AG04449 (cell line): ENCODE measurements at regions not wholly inside any gene's neighbourhood (a gene's known extent, or its start where the extent isn't known, plus 50 kb on each side); places are given as distances from the start of the nearest gene placed in this dataset.

Experiments
- CTCF ChIA-PET: fragments of 350-600 bp; formaldehyde crosslinking; extraction: SDS; loops from one replicate; lab custom pipeline; 2021; ENCODE audit warnings: antibody characterized with exemption; lab: Yijun Ruan, JAX
- POLR2A ChIA-PET: fragments of 400-600, 350-600 bp; formaldehyde crosslinking; extraction: SDS; loops from one replicate; lab custom pipeline; 2020; ENCODE audit warnings: antibody characterized with exemption, inconsistent platforms; lab: Yijun Ruan, JAX
- DNase-seq: peaks from one replicate; pipeline ENCODE4 v3.0.0-alpha.2; 2010; ENCODE audit warnings: low read depth, low spot score
- H3K4me3 ChIP-seq: 2 replicates; pipeline ENCODE4 v1.5.1; 2011; ENCODE audit warnings: low read depth, mild to moderate bottlenecking, control low read depth, low read length
- CTCF ChIP-seq: IDR thresholded peaks from one replicate; pipeline ENCODE4 v1.5.1; 2011; ENCODE audit warnings: mild to moderate bottlenecking, moderate library complexity, low read length, control low read depth, inconsistent platforms; ENCODE audit not compliant: insufficient read depth; ENCODE audit errors: missing control alignments

- DNase-seq: no peak
- H3K4me3 ChIP-seq: peak overlapping the region; percentile 73
- no peak for TF ChIP-seq CTCF
- CTCF ChIA-PET: no interaction called here
- POLR2A ChIA-PET: no interaction called here
These were observed 283.7 kb downstream of the ZEB1 start for GRCh38 chr10:31602541-31603234.

- ChIA-PET CTCF (no interaction called here), POLR2A (no interaction called here)
- no peak overlapping the region for H3K4me3 ChIP-seq
- no peak for TF ChIP-seq CTCF
- DNase-seq: no peak
These were observed 282.1 kb downstream of the ZEB1 start for GRCh38 chr10:31601136-31601535.

GRCh38 chr10:31599626-31600504, 280.8 kb downstream of the ZEB1 start:
- no peak for TF ChIP-seq CTCF
- no peak for DNase-seq
- POLR2A ChIA-PET: no interaction called here
- H3K4me3 ChIP-seq: no peak overlapping the region
- CTCF ChIA-PET: no interaction called here

- ChIA-PET CTCF (no interaction called here), POLR2A (no interaction called here)
- H3K4me3 ChIP-seq: no peak overlapping the region
- DNase-seq: no peak
- no peak for TF ChIP-seq CTCF
These were observed 277.7 kb downstream of the ZEB1 start for GRCh38 chr10:31596765-31597164.

GRCh38 chr10:31595992-31596391, 277.0 kb downstream of the ZEB1 start:
- TF ChIP-seq CTCF: no peak
- ChIA-PET POLR2A (no interaction called here), CTCF (no interaction called here)
- no peak overlapping the region for H3K4me3 ChIP-seq
- DNase-seq: no peak

- CTCF ChIA-PET: interaction anchor here (1.2 to 1.6 kb wide), 2 partner anchors 12 to 907 kb away, joined by 3 to 4 read pairs; no protein-coding TSS in a partner anchor
- no peak for TF ChIP-seq CTCF
- no peak overlapping the region for H3K4me3 ChIP-seq
- no peak for DNase-seq
- POLR2A ChIA-PET: no interaction called here
These were observed 275.4 kb downstream of the ZEB1 start for GRCh38 chr10:31594347-31594873.
